Breast epithelium (tissue), 3 donors: ENCODE measurements at regions not wholly inside any gene's neighbourhood (a gene's known extent, or its start where the extent isn't known, plus 50 kb on each side); places are given as distances from the start of the nearest gene placed in this dataset.

Experiments
- POLR2A ChIP-seq: fragments of 450-650 bp; IDR thresholded peaks from one replicate; pipeline ENCODE4 v1.6.1; 2016; ENCODE audit warnings: antibody characterized with exemption, mild to moderate bottlenecking, moderate library complexity
- POLR2AphosphoS5 ChIP-seq, 3 donors: sonication (generic); formaldehyde crosslinking; IDR thresholded peaks; one replicate each; pipeline ENCODE4 v1.6.1; 2017; ENCODE audit warnings: antibody characterized with exemption in 3 of 3
- TF ChIP-seq, protein P1 (sequence below), 3 donors: fragments of 450-650 bp; IDR thresholded peaks; one replicate each; pipeline ENCODE4 v1.5.1; 2016 to 2017; ENCODE audit warnings: antibody characterized with exemption in 3 of 3, mild to moderate bottlenecking in 3 of 3, moderate library complexity in 3 of 3

GRCh38 chr4:137076908-137077307, 455.4 kb downstream of the PCDH18 start:
- TF ChIP-seq POLR2AphosphoS5 (IDR thresholded peaks at IDR 0.05) (no peak), POLR2A (no peak)
- TF ChIP-seq, protein P1, sequence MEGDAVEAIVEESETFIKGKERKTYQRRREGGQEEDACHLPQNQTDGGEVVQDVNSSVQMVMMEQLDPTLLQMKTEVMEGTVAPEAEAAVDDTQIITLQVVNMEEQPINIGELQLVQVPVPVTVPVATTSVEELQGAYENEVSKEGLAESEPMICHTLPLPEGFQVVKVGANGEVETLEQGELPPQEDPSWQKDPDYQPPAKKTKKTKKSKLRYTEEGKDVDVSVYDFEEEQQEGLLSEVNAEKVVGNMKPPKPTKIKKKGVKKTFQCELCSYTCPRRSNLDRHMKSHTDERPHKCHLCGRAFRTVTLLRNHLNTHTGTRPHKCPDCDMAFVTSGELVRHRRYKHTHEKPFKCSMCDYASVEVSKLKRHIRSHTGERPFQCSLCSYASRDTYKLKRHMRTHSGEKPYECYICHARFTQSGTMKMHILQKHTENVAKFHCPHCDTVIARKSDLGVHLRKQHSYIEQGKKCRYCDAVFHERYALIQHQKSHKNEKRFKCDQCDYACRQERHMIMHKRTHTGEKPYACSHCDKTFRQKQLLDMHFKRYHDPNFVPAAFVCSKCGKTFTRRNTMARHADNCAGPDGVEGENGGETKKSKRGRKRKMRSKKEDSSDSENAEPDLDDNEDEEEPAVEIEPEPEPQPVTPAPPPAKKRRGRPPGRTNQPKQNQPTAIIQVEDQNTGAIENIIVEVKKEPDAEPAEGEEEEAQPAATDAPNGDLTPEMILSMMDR (IDR thresholded peaks at IDR 0.05): no peak
